CD14-positive monocyte (primary cell): ENCODE measurements at regions not wholly inside any gene's neighbourhood (a gene's known extent, or its start where the extent isn't known, plus 50 kb on each side); places are given as distances from the start of the nearest gene placed in this dataset.

Experiments used
- DNase-seq, 3 donors: peaks; one replicate each; pipeline ENCODE4 v3.0.0-alpha.2; 2011 to 2022
- H2AFZ ChIP-seq: 2 replicates; pipeline ENCODE4 v1.6.0; 2012; ENCODE audit warnings: mild to moderate bottlenecking, low read depth, low read length, inconsistent platforms; ENCODE audit not compliant: insufficient read depth, poor library complexity, severe bottlenecking
- H3K27ac ChIP-seq, 2 donors: 1 replicate in 1 of 2; 2 replicates in 1 of 2; pipeline ENCODE4 v1.5.1; 2012 to 2013; ENCODE audit warnings: low read length in 2 of 2, control low read depth in 1 of 2, inconsistent platforms in 1 of 2, low read depth in 1 of 2, mild to moderate bottlenecking in 1 of 2
- H3K27me3 ChIP-seq, 2 donors: one replicate each; pipeline versions ENCODE4 v1.6.0 to v1.6.1; 2011 to 2013; ENCODE audit warnings: low read length in 2 of 2; ENCODE audit not compliant: control insufficient read depth in 2 of 2, insufficient read depth in 2 of 2
- H3K36me3 ChIP-seq, 2 donors: replicated peaks in 1 of 2; 1 replicate in 1 of 2; 2 replicates in 1 of 2; pipeline versions ENCODE4 v1.5.1 to v1.6.1; 2012 to 2013; ENCODE audit warnings: low read length in 2 of 2, control low read depth in 1 of 2, inconsistent platforms in 1 of 2, mild to moderate bottlenecking in 1 of 2; ENCODE audit not compliant: insufficient read depth in 2 of 2, control insufficient read depth in 1 of 2
- H3K4me1 ChIP-seq, 2 donors: 1 replicate in 1 of 2; 2 replicates in 1 of 2; pipeline versions ENCODE4 v1.5.1 to v1.6.1; 2012 to 2013; ENCODE audit warnings: low read length in 2 of 2, control low read depth in 1 of 2, inconsistent platforms in 1 of 2, mild to moderate bottlenecking in 1 of 2, moderate library complexity in 1 of 2; ENCODE audit not compliant: insufficient read depth in 2 of 2, control insufficient read depth in 1 of 2
- H3K4me2 ChIP-seq: replicated peaks from 2 replicates; pipeline ENCODE3; 2012; ENCODE audit warnings: low read length, moderate library complexity, mild to moderate bottlenecking; ENCODE audit not compliant: poor library complexity, severe bottlenecking; ENCODE audit errors: extremely low read depth
- H3K4me3 ChIP-seq, 3 experiments: fragments of 200-600 bp in 1 of 3; sonication (generic) in 1 of 3; replicated peaks in 1 of 3; 1 replicate in 2 of 3; 2 replicates in 1 of 3; pipeline ENCODE4 v1.5.1; 2011 to 2013; ENCODE audit warnings: low read length in 3 of 3, mild to moderate bottlenecking in 3 of 3, control low read depth in 2 of 3, low read depth in 2 of 3, inconsistent platforms in 1 of 3, moderate library complexity in 1 of 3
- H3K79me2 ChIP-seq: 2 replicates; pipeline ENCODE4 v1.6.0; 2012; ENCODE audit warnings: mild to moderate bottlenecking, control low read depth, inconsistent platforms, low read length, moderate library complexity; ENCODE audit not compliant: insufficient read depth
- H3K9ac ChIP-seq: 2 replicates; pipeline ENCODE4 v1.6.0; 2017; ENCODE audit warnings: low read length, mild to moderate bottlenecking; ENCODE audit not compliant: insufficient read depth, poor library complexity, severe bottlenecking
- H3K9me3 ChIP-seq, 2 donors: replicated peaks in 1 of 2; 1 replicate in 1 of 2; 2 replicates in 1 of 2; pipeline versions ENCODE4 v1.5.1 to v1.6.1; 2012 to 2013; ENCODE audit warnings: low read length in 2 of 2, control low read depth in 1 of 2; ENCODE audit not compliant: control insufficient read depth in 1 of 2, insufficient read depth in 1 of 2
- H4K20me1 ChIP-seq: 2 replicates; pipeline ENCODE4 v1.6.0; 2012; ENCODE audit warnings: mild to moderate bottlenecking, low read length, control low read depth, moderate library complexity; ENCODE audit not compliant: insufficient read depth
- H3K27ac Mint-ChIP-seq, 7 donors: one replicate each; pipeline ENCODE4 v1.8.0; 2020; ENCODE audit warnings: mild to moderate bottlenecking in 7 of 7, mixed read lengths in 7 of 7, moderate library complexity in 6 of 7, inconsistent platforms in 2 of 7
- H3K27me3 Mint-ChIP-seq, 3 donors: one replicate each; pipeline ENCODE4 v1.8.0; 2021 to 2022; ENCODE audit warnings: low read depth in 3 of 3, mild to moderate bottlenecking in 3 of 3, mixed read lengths in 3 of 3, moderate library complexity in 3 of 3, inconsistent platforms in 1 of 3
- H3K36me3 Mint-ChIP-seq, 2 donors: one replicate each; pipeline ENCODE4 v1.8.0; 2020; ENCODE audit warnings: mixed read lengths in 2 of 2, inconsistent platforms in 1 of 2, mild to moderate bottlenecking in 1 of 2
- H3K4me1 Mint-ChIP-seq: one replicate; pipeline ENCODE4 v1.8.0; 2020; ENCODE audit warnings: mild to moderate bottlenecking, mixed read lengths
- H3K4me3 Mint-ChIP-seq, 2 donors: one replicate each; pipeline ENCODE4 v1.8.0; 2020; ENCODE audit warnings: mild to moderate bottlenecking in 2 of 2, mixed read lengths in 2 of 2, moderate library complexity in 1 of 2
- H3K9me3 Mint-ChIP-seq, 7 donors: one replicate each; pipeline ENCODE4 v1.8.0; 2020 to 2022; ENCODE audit warnings: mixed read lengths in 7 of 7, mild to moderate bottlenecking in 6 of 7, moderate library complexity in 6 of 7, inconsistent platforms in 2 of 7
- CTCF ChIP-seq: fragments of 200-600 bp; IDR thresholded peaks from one replicate; pipeline ENCODE4 v1.8.0; 2022; ENCODE audit warnings: antibody characterized with exemption, mild to moderate bottlenecking
- WGBS: methylation state at CpG from one replicate; pipeline ENCODE4 v1.1.5; 2013; ENCODE audit warnings: missing lambda C conversion rate; ENCODE audit not compliant: insufficient coverage; 5-methylcytosine and 5-hydroxymethylcytosine counted together
- intact Hi-C, 2 donors: fragments of 100-400 bp; cut with micrococcal nuclease; formaldehyde crosslinking; loops; one replicate each; pipeline versions ENCODE4 v1.15.0 to v1.15.1; 2023

- Mint-ChIP-seq H3K9me3 (peaks cover 3 to 23% (median 13%) of the 10 kb centered on the region in 7 donors), H3K36me3 (no peaks in the 10 kb centered on the region), H3K27me3 (peaks cover 0 to 8% (median 2%) of the 10 kb centered on the region in 3 donors), H3K4me1 (no peaks in the 10 kb centered on the region), H3K4me3 (no peak overlapping the region), H3K27ac (no peak overlapping the region)
- peaks cover 9 to 10% of the 10 kb centered on the region in 2 donors for H3K9me3 ChIP-seq
- no peaks in the 10 kb centered on the region for H4K20me1 ChIP-seq
- H3K9ac ChIP-seq = no peak overlapping the region
- no peaks in the 10 kb centered on the region for H3K79me2 ChIP-seq
- no peak overlapping the region for H3K27ac ChIP-seq
- TF ChIP-seq CTCF = no peak
- H3K27me3 ChIP-seq = no peaks in the 10 kb centered on the region
- H3K36me3 ChIP-seq = no peaks in the 10 kb centered on the region
- H3K4me2 ChIP-seq = no peak overlapping the region
- WGBS = 93% methylated on average over 2 of the region's 4 CpGs
- no peaks in the 10 kb centered on the region for H3K4me1 ChIP-seq
- H3K4me3 ChIP-seq = no peak overlapping the region
- no peak for DNase-seq
- no peak overlapping the region for H2AFZ ChIP-seq
- intact Hi-C loops = no loop called here
Observed at GRCh38 chr13:109904218-109904617, 117.8 kb upstream of the IRS2 start.

- no peaks in the 10 kb centered on the region for H3K27me3 ChIP-seq
- no peaks in the 10 kb centered on the region for H3K9me3 ChIP-seq
- Mint-ChIP-seq H3K27me3 (peaks cover 4 to 12% (median 5%) of the 10 kb centered on the region in 3 donors), H3K27ac (no peak overlapping the region), H3K4me1 (no peaks in the 10 kb centered on the region), H3K4me3 (no peak overlapping the region), H3K36me3 (no peaks in the 10 kb centered on the region), H3K9me3 (peaks cover 0 to 7% (median 2%) of the 10 kb centered on the region in 7 donors)
- H3K79me2 ChIP-seq = no peaks in the 10 kb centered on the region
- no peaks in the 10 kb centered on the region for H3K4me1 ChIP-seq
- H3K27ac ChIP-seq = no peak overlapping the region
- H4K20me1 ChIP-seq = no peaks in the 10 kb centered on the region
- H2AFZ ChIP-seq = no peak overlapping the region
- intact Hi-C loops = no loop called here
- no peak for DNase-seq
- 97% methylated on average over 6 of the region's 8 CpGs for WGBS
- no peaks in the 10 kb centered on the region for H3K36me3 ChIP-seq
- H3K4me2 ChIP-seq = no peak overlapping the region
- no peak for TF ChIP-seq CTCF
- H3K9ac ChIP-seq = no peak overlapping the region
- H3K4me3 ChIP-seq = no peak overlapping the region
Observed at GRCh38 chr13:109900741-109901140, 114.4 kb upstream of the IRS2 start.
